Erythroblast (primary cell): ENCODE measurements at regions not wholly inside any gene's neighbourhood (a gene's known extent, or its start where the extent isn't known, plus 50 kb on each side); places are given as distances from the start of the nearest gene placed in this dataset.

Source experiments
- GATA1 ChIP-seq: IDR thresholded peaks from 2 replicates; pipeline ENCODE4 v1.6.1; 2011; ENCODE audit warnings: low read depth, mild to moderate bottlenecking, control low read depth, low read length, moderate library complexity
- POLR2A ChIP-seq: IDR thresholded peaks from 2 replicates; pipeline ENCODE4 v1.6.1; 2011; ENCODE audit warnings: mild to moderate bottlenecking, low read length

DNA sequence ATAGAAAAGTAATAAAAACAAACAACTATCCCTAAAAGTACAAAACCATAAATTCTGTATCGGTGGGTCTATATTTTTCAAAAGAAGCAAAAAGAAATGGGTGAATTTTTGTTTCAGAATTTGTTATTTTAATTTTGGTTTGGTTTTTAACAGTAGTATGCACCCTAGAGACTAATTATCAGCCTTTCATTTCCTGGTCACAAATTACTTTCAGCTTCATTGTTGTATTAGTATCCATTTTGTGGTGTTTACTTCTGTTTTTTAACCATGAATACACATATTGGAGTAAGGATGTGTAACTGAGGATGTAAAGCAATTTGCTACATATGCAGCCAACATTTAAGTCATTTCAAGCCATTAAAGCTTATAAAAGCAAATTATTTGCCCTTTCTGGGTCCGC, 97.8 kb downstream of the LUZP4 start:
- TF ChIP-seq POLR2A = no peak
- no peak for TF ChIP-seq GATA1
